NCI-H446 treated with DMSO at 0.1 percent for 48 hours (cell line): ENCODE measurements at regions not wholly inside any gene's neighbourhood (a gene's known extent, or its start where the extent isn't known, plus 50 kb on each side); places are given as distances from the start of the nearest gene placed in this dataset.

ENCODE experiments used
- DNase-seq: peaks from one replicate; lab custom pipeline; 2025; lab: John Stamatoyannopoulos, UW

DNA sequence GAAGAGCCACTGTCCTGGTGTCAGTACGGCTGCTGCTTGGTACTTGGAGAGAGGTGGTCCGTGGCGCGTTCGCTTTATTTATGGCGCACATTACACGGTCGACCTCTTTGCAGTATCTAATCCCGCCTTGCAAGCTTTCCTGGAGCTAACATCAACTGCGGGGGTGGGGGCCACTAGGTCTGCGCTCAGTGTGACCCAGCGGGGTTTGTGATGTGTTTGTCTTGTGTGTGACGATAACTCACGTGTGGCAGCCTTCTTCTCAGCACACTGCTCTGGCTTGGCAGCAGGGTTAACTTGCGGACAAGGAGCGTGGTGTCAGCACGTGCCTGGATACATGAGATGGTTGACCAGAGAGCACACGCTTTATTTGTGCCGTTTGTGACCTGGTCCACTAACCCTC, 122.2 kb upstream of the RTL1 start:
- DNase-seq, result no peak

DNA sequence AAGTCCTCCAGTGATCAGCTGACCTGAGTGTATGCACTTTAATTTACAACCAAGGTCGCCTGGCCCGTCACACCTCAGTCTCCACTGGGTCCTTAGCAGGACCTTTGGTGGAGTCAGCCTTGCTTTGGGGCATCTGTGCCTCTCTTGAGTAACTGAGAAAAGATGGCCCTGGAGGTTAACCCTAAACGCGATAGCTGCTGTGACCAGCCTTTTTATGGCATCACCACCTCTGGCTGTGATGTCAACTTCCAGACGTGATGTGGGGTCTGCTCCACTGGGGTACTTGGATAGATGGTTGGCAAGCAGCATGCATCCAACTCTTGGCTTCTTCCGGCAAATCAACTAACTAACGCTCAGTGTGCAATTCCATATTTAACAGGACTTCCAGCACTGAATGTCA, 122.8 kb upstream of the RTL1 start:
- no peak for DNase-seq

DNA sequence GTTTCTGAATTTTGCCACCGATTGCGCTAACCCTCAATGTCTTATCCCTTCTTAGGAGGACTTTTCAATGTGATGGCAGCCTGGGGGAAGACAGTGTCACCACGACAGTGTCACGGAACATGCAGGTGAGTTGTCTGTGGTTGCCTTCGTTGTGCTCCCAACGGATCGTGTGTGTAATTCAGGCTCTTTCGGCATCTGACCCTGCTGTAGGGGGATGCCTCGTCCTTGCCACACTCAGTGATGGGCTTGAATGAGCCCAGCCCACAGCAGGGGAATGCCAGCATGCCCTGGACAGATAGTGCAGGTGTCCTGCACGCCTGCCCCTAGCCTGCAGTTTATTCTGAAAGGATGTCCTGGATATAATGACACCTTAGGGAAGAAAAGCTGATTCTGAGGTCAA, 123.8 kb upstream of the RTL1 start:
- DNase-seq, result no peak

DNA sequence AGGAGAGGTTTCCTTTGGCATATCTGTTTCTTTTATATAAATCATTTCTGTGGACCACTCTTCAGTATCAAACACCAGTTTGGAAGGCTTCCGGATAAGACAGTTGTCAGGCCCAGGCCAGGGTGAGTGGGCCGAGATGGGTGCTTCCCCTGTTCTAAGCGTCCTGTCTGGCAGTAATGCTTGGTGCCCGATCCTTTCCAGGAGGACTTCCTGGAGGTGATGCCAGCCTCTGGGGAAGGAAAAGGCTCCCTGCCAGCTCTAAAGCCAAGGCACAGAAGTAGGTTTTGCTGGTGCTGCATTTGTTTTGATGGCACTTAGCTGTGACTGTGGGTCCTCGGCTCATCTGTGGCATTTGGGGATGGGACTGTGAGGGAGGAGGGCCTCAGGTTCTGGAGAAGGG, 124.4 kb upstream of the RTL1 start:
- no peak for DNase-seq

DNA sequence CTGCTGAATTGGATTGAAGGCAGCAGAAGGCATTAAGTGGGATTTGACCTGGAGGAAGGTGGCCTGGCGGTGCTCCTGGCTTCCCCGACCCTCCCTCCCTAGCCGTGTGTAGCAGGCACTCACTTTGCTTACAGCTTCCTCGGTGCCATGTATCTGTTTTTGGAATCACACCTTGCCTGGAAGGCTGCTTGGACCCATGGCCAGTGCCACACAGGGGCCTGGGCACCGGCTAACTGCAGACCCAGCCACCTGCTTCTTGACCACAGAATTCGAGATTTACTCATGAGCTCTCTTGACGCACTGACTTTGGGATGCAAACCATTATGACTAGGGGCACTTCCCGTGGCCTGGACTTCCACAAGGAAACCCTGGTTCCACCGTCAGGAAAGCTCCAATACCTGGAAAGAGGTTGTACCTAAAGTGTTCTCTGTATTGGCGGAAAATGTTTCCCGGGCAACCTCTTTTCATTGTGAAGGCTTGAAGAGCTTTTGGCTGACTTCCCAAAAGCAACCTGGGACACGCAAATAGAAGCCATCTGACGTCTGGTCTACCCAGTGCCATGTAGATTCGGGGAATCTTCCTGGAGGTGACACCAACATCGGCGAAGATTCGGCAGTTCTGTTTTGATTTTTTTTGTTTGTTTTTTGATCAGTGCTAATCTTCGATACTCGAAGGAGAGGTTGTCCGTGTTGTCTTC, 125.6 kb upstream of the RTL1 start:
- DNase-seq, result no peak

DNA sequence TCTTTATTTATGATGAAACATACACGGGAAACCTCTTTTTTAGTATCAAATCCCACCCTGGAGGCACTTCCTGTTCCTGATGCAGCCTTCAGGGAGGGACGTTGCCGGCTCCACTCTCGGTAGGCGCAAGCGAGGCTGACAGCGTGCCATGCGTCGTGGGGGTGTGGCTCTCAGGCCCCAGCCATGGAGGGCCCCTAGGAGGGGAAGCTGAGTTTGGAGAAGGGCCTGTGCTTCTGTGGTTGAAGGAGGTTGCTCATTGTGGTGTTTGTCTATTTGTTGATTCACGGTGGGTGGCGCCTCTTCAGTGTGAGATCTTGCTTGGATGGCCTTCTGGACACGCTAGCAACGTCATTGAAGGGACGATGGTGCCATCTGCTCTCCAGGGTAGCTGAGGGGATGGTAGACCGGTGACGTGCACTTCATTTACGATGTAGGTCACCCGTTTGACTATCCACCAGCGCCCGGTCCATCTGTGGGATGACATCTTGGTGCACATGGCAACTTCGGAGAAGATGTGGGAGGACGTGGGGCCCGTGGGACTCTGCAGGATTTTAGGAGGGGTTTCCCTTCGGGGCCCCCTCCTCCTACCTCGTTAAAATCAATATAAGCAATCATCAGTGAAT, 126.3 kb upstream of the RTL1 start:
- no peak for DNase-seq

DNA sequence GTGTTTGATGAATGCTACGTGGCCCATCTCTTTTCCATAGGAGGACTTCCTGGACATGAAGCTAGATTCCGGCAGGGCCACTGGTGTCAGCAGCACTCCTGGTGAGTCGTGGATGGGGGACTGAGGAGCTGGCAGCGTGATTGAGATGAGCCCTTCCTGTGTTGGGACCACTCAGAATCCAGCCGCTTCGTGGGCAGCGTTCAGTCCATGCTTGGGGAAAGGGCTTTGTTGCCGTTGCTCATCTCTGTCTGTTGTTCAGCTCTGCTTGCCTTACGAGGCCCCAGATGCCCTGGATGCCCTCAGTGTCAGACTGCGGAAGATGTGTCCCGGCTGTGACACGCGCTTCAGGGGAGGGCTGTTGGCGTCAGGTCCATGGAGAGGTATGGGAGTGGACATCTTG, 127.1 kb upstream of the RTL1 start:
- no peak for DNase-seq

DNA sequence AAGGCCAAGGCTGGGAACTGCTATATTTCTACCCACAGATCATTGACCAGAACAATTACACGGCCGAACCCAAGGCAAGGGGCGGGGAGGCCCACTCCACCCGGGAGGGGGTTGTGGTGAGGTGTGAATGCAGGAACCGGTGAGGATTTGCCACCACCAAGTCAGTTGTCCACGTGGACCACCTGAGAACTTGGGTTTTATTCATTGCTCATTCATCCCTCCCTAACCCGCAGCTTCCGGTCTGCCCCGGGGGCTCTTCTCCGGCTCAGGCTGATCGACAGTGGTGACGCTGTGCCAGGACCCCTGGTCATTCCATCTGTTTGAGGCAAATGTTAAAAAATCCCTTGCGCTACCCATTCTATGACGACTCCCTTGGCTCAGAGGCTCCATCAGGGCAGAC, 127.7 kb upstream of the RTL1 start:
- no peak for DNase-seq

DNA sequence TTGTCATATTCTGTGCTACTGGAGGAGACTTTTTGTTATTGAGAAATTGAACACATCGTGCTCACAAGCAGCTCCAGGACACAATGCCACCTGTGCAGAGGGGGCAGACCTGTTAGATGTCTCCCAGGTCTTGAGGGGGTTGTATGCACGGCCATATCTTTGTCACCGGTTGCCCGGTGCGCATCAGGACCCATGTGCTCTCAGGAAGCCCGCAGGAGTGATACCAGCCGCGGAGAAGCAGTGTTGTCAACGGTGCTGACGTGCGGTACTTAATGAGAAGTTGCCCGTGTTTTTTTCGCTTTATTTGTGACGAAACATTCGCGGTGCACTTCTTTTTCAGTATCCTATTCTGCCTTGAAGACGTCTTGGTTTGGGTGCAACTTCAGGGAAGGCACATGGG, 128.2 kb upstream of the RTL1 start:
- no peak for DNase-seq

DNA sequence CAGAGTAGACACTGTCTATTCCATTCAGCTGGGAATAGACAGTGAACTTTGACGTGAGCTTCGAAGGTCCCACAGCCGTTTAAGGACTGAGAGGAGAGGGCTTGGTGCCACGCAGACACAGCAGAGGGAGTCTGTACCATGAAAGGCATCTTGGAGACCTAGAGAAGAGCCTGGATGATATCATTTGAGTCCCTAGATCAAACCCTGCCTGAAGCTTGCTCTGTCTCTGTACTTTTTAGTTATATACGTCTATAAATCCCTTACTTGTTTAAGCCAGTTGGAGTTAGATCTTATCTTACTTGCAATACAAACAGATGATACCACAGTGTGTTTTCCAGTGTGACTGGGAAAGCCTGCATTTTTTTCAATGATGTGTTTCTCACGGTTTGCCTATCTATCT, 128.9 kb upstream of the RTL1 start:
- no peak for DNase-seq

DNA sequence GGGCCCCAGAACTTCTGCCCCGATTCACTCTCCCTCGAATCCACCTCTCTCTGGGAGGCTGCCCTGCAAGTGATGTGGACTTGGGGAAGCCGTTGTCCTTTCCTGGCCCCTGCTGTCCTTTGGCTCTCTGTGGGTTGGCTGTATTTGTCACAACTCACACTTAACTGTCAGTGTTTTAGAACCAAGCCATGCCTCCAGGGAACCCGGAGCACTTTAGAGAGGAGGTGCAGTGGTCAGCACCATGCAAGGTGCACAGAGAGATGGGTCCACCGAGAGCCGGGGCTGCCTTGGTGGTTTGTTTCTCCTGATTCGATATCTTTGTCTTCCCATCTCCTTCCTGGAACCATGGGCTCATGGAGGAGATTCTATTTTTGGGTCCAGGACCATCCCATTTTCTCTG, 129.5 kb upstream of the RTL1 start:
- no peak for DNase-seq

DNA sequence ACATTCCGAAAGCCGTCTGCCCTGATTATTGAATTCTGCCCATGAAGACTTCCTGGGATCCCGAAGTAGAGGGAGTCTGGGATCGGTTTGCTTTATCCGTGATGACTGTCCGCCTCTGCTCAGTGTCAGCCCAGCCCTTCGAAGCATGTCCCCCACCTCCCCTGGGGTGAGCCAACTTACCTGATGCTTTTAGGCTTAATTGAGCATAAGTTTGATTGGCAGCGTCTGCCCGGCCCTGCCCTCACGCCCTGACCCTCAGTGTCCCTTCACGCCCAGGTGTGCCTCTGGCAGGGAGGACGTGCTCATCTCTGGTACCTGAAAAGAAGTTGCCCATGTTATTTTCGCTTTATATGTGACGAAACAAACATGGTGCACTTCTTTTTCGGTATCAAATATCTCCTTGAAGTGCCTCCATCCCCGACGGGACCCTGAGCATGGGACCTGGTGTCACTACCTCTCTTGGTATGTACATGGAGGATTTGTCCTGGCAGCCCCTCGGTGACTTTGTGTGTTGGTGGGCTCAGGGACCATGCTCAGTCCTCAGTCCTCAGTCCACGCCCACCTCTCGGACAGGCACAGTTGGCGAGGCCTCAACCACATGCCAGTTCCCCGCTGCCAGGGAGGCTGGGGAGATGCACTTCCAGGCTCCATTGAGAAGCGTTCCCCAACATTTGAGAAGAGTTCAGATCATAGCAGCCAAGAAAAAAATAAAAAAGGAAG, 130.1 kb upstream of the RTL1 start:
- DNase-seq, result no peak

DNA sequence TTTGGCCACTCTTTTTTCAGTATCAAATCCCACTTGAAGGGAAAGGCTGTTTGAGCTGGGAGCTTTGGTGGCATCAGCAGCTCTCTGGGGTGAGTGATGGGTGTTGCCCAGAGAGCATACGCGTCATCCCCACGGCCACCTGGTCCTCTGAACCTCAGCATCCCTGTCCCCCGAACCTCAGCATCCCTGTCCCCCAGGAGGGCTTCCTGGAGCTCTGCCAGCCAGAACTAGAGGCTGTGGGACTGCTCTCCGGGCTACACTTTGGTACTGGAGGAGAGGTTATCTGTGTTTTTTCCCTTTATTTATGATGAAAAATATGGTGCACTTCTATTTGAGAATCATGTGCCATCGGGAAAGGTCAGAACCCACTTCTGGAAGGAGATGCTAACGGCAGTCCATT, 131.5 kb upstream of the RTL1 start:
- DNase-seq, result no peak

DNA sequence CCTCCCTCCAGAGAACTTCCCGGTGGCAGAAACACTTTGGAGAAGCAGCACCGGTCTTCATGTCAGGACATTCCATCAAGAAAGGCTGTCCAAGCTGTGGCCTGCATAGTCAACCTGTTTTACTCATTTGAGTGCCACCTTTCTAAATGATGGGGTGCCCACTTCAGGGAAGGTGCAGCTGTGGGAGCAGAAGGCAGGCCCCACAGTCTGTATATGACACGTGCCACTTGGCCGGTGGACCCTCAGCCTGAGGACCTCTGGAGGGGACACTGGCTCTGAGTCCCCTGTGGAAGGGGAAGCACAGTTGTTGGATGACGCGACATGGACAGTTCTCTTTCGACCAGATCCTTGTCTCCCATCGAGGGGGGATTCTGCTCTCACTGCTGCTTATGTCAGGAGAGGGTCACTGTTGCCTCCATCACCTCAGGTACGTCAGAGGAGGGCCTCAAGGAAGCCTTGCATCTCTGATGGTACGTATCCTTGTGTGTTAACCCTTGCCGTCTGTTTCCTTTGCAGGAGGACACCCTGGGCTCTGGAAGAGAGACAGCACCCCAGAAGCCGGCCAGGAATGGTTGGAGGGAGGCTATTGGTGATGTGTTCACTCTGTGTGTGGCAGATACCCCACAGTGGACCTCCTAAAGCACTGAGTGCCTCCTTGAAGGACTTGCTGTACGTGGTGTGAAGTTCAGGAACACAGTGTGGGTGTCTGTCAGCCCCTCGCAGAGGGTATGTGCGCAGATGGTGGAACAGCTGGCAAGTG, 132.1 kb upstream of the RTL1 start:
- DNase-seq, result no peak

DNA sequence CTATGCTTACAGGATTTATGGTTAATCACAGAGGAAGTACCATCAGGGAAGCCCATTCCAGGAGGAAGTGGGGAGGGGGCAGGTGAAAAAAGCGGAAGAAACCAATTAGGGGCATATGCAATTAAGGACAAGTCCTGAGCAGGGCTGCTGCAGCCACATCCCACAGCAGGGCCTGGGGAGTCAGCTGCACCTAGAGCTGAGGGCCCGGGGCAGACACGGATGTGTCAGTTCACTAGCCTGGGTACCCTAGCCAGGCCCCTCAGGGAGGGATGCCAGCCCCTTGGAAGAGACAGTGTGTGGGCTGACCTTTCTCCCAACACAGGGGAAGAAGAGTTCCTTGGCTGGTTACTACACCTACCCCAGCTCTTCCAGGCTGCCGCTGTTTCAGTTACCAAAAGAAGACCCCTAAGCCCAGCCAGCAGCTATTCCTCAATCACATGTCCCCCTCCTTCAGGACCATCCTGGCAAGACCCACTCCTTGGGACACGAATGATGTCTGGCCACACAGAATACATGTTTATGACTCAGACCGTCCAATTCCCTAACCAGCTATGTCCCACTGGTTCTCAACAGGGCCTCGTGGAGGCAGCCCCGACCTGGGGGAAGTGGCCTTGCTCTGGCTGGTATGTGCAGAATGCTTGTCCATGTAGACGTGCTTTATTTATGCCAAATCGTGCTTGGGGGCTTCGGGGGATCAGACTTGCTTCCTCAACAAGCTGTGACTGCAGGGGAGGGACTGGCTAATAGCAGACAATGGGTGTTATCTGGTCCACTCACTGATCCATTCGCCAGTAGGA, 133.7 kb upstream of the RTL1 start:
- DNase-seq, result no peak

DNA sequence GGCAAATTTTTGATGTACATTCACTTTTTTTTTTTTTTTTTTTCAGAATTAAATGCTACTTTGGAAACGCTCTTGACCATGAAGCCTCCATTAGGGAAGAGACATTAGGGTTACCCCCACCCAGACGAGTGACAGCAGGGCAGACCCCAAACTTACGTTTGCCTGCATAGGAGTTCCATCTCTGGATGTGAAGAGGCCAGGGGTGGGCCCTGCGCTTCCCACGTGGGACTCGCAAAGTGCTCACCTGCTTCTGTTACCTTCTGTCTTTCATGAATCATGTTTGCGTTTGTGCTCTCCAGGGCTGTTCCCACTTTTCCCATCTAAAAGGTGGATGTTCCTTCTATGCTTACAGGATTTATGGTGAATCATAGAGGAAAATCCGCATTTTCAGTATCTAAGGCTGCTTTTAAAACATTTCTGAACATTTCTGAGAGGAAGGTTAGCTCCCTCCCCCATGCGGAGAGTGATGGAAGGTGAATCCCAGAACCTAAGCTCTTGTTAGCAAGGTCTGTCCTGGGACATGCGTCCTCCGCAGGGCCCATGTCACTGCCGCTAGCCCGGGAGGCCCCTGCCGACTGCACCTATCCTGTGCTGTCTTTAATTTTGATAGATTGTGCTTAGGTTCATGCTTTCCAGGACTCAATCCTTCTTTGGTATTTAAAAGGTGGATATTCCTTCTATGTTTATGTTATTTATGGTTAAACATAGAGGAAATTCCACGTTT, 135.7 kb upstream of the RTL1 start:
- no peak for DNase-seq

DNA sequence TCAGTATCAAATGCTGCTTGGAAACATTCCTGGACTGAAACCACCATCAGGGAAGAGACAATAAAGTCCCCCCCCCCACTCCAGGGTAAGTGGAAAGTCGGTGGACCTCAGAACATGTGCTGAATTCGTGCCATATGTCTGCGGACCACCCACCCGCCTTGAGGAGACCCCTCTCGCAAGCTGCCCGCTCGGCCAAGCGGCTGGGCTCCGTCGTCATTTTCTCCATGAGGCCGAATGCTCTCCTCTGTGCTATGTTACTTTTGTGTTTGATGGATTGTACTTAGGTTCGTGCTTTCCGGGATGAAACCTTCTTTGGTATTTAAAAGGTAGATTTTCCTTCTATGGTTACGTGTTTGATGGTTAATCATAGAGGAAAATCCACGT, 136.2 kb upstream of the RTL1 start:
- DNase-seq, result no peak

DNA sequence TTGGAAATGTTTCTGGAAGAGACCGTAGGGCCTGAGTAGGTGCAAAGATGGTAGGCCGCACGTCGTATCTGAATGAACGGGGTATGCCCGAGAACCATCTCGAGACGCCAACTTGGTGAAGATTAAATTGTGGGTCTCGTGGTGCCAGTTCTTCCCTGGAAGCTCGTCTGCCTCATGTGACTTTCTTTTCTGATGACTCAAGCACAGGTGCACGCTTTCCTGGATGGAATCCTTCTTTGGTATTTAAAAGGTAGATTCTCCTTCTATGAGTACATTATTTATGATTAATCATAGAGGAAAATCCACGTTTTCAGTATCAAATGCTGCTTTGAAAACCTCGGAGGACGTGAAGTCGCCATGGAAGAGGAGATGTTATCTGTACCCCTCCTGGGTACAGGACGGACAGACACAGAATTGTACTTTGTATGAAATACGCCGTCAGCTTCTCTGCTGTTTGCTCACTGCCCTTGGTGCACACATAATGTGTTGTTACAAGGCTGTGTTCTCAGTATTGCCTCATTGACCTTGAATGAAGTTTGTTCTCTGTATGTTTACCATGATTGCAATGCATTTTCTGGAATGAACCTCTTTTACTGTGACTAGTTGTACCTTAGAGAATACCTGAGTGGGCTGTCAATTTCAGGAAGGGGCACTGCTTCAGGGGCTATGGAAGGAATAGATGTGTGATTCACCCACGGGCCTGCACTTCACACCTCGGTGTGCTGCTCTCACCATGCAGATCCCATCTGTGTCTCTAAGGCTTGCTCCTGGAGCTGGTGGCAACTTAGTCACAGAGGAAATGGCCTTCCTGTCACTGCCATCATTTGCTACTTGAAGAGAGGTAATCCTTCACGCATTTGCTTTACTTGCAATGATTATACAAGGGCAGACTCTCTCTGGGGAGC, 137.3 kb upstream of the RTL1 start:
- DNase-seq, result no peak

DNA sequence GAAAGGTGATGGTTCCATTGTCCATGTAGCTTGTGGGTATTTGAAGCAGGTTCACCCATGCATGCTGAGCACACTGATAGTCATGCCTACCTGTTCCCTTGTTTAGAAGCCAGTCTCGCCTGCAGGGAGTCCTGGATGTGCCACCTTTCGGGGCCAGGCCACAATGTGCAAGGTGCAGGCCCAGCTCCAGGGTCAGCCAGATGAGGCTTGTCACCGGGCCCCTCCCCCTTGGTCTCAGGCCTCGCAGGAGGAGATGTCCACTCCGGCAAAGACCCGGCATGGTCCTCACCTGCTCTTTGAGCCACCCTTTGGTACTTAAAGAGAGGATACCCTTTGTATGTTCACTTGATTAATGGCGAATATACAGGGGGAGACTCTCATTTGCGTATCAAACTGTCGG, 140.4 kb upstream of the RTL1 start:
- no peak for DNase-seq

DNA sequence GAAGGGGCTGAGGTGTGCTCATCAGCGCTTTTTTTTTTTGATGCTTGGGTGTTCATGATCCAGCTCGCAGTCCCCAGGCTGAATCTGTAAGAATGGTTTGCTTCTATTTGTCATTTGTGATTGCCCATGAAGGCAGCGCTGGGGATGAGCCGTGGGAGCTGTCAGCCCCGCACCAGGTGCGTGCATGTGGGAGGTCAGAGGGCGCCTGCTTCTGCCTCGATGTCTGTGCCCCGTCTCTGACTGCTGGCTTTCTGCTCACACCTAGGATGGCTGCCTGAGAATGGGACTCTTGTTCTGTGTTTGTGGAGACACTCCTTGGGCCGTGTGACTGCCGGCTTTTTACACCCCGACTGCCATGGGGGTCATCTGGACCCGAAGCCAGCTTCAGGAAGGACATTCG, 141.2 kb upstream of the RTL1 start:
- DNase-seq, result no peak
